Endothelial cell (in vitro differentiated cells): ENCODE measurements at regions not wholly inside any gene's neighbourhood (a gene's known extent, or its start where the extent isn't known, plus 50 kb on each side); places are given as distances from the start of the nearest gene placed in this dataset.

Source experiments
- DNase-seq: peaks from one replicate; pipeline ENCODE4 v3.0.0; 2021; ENCODE audit warnings: low spot score
- H3K27ac Mint-ChIP-seq: one replicate; pipeline ENCODE4 v1.8.0; 2021; ENCODE audit warnings: mixed read lengths, inconsistent platforms; ENCODE audit not compliant: unreplicated experiment
- H3K27me3 Mint-ChIP-seq: one replicate; pipeline ENCODE4 v1.8.0; 2021; ENCODE audit warnings: mild to moderate bottlenecking, moderate library complexity, mixed read lengths, inconsistent platforms; ENCODE audit not compliant: unreplicated experiment
- H3K36me3 Mint-ChIP-seq: one replicate; pipeline ENCODE4 v1.8.0; 2021; ENCODE audit warnings: mild to moderate bottlenecking, low read depth, mixed read lengths, inconsistent platforms; ENCODE audit not compliant: unreplicated experiment
- H3K4me1 Mint-ChIP-seq: one replicate; pipeline ENCODE4 v1.8.0; 2021; ENCODE audit warnings: mild to moderate bottlenecking, mixed read lengths, inconsistent platforms; ENCODE audit not compliant: unreplicated experiment
- H3K4me3 Mint-ChIP-seq: one replicate; pipeline ENCODE4 v1.8.0; 2021; ENCODE audit warnings: mild to moderate bottlenecking, mixed read lengths, inconsistent platforms; ENCODE audit not compliant: unreplicated experiment
- H3K9me3 Mint-ChIP-seq: one replicate; pipeline ENCODE4 v1.8.0; 2021; ENCODE audit warnings: mixed read lengths, inconsistent platforms; ENCODE audit not compliant: unreplicated experiment
- TF ChIP-seq, protein P1 (sequence below): fragments of 200-600 bp; sonication (generic); IDR thresholded peaks from one replicate; pipeline ENCODE4 v1.5.0; 2021; ENCODE audit warnings: antibody characterized with exemption; ENCODE audit not compliant: unreplicated experiment

DNA sequence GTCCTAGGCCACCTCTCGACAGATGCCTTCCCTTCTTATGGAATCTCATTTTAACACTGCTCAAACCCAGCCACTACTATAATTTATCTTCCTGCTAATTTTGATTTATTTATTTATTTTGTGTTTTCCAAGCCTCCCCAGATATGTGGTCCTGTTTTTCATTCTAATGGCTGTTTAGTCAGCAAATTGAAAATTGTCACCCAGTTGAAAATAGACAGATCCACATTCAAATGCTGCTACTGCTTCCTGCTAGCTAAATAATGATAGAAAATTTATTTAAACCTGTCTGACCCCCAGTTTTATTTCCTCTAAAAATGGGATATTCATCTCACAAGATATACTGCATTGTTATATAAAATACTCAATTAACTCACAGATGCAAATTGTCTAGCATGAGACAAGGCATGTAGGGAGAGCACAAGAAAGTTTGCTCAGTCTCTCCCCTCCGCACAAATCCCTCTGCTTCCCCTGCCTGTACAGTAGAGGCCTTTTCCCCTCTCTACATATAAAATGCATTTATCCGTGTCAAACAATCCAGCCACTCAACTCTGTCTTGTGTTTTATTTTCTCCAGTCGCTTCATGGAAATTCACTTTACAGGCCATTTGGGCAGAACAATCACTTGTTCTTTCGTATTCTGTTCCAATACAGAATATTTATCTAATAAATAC is 389.9 kb downstream of the SOX11 start:
- H3K27me3 Mint-ChIP-seq: peaks cover 2% of the 10 kb centered on the region
- no peak overlapping the region for H3K4me3 Mint-ChIP-seq
- H3K27ac Mint-ChIP-seq: no peak overlapping the region
- no peaks in the 10 kb centered on the region for H3K36me3 Mint-ChIP-seq
- H3K4me1 Mint-ChIP-seq: no peaks in the 10 kb centered on the region
- TF ChIP-seq, protein P1, sequence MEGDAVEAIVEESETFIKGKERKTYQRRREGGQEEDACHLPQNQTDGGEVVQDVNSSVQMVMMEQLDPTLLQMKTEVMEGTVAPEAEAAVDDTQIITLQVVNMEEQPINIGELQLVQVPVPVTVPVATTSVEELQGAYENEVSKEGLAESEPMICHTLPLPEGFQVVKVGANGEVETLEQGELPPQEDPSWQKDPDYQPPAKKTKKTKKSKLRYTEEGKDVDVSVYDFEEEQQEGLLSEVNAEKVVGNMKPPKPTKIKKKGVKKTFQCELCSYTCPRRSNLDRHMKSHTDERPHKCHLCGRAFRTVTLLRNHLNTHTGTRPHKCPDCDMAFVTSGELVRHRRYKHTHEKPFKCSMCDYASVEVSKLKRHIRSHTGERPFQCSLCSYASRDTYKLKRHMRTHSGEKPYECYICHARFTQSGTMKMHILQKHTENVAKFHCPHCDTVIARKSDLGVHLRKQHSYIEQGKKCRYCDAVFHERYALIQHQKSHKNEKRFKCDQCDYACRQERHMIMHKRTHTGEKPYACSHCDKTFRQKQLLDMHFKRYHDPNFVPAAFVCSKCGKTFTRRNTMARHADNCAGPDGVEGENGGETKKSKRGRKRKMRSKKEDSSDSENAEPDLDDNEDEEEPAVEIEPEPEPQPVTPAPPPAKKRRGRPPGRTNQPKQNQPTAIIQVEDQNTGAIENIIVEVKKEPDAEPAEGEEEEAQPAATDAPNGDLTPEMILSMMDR: no peak
- DNase-seq: no peak
- peaks cover 3% of the 10 kb centered on the region for H3K9me3 Mint-ChIP-seq

DNA sequence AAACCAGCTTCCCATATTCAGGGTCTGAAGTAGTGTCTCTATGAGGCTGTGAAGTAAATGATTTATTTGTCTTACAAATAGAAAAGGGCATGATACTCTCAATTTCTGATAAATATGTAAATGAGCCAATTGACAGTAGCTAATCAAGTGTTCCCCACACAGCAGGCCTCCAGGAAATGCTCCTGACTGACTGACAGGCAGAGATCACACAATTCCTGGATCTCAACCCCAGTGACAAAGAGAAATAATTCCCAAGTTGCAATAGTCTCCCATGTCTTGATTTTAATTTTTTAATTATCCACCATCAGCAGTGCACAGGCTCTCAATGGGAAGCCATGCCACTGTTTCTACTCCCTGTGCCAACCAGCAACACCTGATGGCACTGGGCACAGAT is 390.4 kb downstream of the SOX11 start:
- H3K27me3 Mint-ChIP-seq: peaks cover 2% of the 10 kb centered on the region
- no peak for DNase-seq
- no peaks in the 10 kb centered on the region for H3K36me3 Mint-ChIP-seq
- H3K4me1 Mint-ChIP-seq: no peaks in the 10 kb centered on the region
- H3K4me3 Mint-ChIP-seq: no peak overlapping the region
- H3K27ac Mint-ChIP-seq: no peak overlapping the region
- TF ChIP-seq, protein P1: no peak
- peaks cover 7% of the 10 kb centered on the region for H3K9me3 Mint-ChIP-seq

DNA sequence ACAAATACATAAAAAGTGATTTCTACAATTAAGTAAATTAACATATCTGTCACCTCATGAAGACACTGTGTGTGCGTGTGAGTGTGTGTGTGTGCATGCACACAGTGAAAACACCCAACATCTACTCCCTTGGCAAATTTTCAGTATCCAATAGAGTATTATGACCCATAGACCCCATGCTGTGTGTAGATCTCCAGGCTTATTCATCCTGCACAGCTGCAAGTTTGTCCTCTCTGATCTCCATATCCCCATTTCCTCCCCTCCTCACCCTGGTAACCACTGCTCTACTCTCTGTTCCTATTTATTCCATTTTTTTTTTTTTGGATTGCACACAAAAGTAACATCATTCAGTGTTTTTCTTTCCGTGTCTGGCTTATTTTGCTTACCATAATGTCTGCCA is 391.0 kb downstream of the SOX11 start:
- H3K27me3 Mint-ChIP-seq: peaks cover 2% of the 10 kb centered on the region
- no peak for DNase-seq
- H3K4me1 Mint-ChIP-seq: no peaks in the 10 kb centered on the region
- peaks cover 12% of the 10 kb centered on the region for H3K9me3 Mint-ChIP-seq
- H3K36me3 Mint-ChIP-seq: no peaks in the 10 kb centered on the region
- TF ChIP-seq, protein P1: no peak
- H3K27ac Mint-ChIP-seq: no peak overlapping the region
- no peak overlapping the region for H3K4me3 Mint-ChIP-seq

DNA sequence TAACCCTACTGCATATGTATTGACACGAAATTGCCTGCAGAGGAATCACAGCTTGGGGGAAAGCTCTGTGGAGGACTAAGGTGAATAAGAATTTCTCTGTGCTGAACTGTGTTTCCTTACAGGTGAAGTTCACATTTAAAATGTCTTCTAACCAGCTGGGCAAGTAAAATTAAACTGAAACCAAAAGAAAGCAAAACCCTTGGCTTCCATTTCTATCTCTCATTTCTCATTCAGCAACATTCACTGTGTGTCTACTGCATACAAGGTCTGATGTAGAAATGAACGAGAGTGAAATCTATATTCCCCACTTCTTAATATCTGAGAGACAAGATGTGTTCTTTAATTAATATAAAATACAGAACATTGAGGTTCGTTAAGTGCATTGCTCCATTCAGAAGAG is 397.3 kb downstream of the SOX11 start:
- no peak for DNase-seq
- H3K27ac Mint-ChIP-seq: no peak overlapping the region
- no peak overlapping the region for H3K4me3 Mint-ChIP-seq
- TF ChIP-seq, protein P1: no peak
- H3K4me1 Mint-ChIP-seq: no peaks in the 10 kb centered on the region
- H3K36me3 Mint-ChIP-seq: no peaks in the 10 kb centered on the region
- H3K27me3 Mint-ChIP-seq: peaks cover 1% of the 10 kb centered on the region
- peaks cover 20% of the 10 kb centered on the region for H3K9me3 Mint-ChIP-seq

DNA sequence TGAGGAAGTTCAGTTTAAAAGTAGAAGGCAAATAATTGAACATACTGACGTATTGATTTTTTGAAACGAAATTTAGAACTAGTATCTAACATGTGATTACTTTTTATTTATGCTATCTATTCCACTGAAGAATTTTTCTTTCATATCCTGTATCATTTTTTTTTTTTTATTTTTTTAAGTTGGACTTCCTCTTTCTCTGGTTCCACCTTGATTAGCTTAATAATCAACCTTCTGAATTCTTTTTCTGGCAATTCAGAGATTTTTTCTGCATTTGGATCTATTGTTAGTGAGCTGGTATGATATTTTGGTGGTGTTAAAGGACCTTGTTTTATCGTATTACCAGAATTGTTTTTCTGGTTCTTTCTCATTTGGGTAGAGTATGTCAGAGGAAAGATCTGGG is 411.2 kb downstream of the SOX11 start:
- Mint-ChIP-seq H3K36me3 (no peaks in the 10 kb centered on the region), H3K4me1 (no peaks in the 10 kb centered on the region), H3K9me3 (no peaks in the 10 kb centered on the region), H3K27ac (no peak overlapping the region), H3K27me3 (no peaks in the 10 kb centered on the region), H3K4me3 (no peak overlapping the region)
- DNase-seq: no peak
- TF ChIP-seq, protein P1: no peak
